ENCODE measurements at regions not wholly inside any gene's neighbourhood (a gene's known extent, or its start where the extent isn't known, plus 50 kb on each side); places are given as distances from the start of the nearest gene placed in this dataset.

DNA sequence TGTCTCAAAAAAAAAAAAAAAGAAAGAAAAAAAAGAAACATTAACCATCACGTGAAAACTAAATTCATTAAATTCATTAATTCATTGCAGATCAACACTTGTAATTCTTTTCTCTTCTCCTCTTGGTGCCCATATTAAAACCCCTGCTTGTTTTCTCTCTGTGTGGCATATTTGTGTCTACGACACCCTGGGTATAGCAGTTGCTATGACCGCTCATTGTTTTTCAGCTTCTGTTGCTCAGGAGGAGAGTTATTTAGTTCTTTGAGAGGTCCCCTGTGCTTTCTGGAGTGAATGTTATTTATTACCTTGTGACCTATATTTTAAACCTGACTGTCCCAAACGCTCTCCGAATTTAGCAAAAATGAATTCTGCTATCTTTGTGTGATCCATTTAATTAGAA lies 62.3 kb upstream of the CLMP start:
- WGBS (ENCODE audit: insufficient coverage, low coverage, low lambda C conversion rate, missing lambda C conversion rate), result 90% methylated on average over 5 of the region's 5 CpGs
- intact Hi-C loops (cut with DNase I), result no loop called here

DNA sequence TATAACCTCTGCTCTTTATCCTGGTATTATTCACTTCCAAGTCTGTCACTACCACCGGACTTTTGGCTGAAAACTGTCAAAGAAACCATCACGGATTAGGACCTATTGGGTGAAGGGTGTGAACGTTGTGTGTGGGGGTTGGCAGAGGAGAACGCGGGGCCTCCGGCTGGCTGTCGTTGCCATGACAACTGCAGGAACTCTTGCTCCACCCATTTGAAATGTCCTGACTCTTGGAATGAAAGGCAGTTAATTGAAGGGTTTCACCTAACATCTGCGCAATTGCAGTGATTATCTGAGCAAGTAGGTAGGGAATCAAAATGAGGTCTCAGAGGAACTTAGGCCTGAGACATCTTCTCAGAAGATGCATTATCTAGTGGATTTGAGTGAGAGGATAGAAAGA lies 60.9 kb upstream of the CLMP start:
- DNase-seq, result no peak
- Histone ChIP-seq H3K27ac (no peak overlapping the region), H3K36me3 (no peaks in the 10 kb centered on the region), H3K27me3 (no peaks in the 10 kb centered on the region), H3K4me1 (no peaks in the 10 kb centered on the region), H3K9me3 (no peaks in the 10 kb centered on the region), H3K4me3 (no peak overlapping the region)
- 59% methylated on average over 7 of the region's 8 CpGs for WGBS (ENCODE audit: insufficient coverage, low coverage, low lambda C conversion rate, missing lambda C conversion rate)
- TF ChIP-seq, protein P1, sequence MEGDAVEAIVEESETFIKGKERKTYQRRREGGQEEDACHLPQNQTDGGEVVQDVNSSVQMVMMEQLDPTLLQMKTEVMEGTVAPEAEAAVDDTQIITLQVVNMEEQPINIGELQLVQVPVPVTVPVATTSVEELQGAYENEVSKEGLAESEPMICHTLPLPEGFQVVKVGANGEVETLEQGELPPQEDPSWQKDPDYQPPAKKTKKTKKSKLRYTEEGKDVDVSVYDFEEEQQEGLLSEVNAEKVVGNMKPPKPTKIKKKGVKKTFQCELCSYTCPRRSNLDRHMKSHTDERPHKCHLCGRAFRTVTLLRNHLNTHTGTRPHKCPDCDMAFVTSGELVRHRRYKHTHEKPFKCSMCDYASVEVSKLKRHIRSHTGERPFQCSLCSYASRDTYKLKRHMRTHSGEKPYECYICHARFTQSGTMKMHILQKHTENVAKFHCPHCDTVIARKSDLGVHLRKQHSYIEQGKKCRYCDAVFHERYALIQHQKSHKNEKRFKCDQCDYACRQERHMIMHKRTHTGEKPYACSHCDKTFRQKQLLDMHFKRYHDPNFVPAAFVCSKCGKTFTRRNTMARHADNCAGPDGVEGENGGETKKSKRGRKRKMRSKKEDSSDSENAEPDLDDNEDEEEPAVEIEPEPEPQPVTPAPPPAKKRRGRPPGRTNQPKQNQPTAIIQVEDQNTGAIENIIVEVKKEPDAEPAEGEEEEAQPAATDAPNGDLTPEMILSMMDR (IDR thresholded peaks at IDR 0.05), result no peak
- TF ChIP-seq POLR2A (IDR thresholded peaks at IDR 0.05), result no peak
- intact Hi-C loops (cut with DNase I), result no loop called here
- ATAC-seq, result no peak

More for the DNA sequence above, 62.3 kb upstream of the CLMP start:
- no peak for DNase-seq
- Histone ChIP-seq H3K27me3 (no peaks in the 10 kb centered on the region), H3K27ac (no peak overlapping the region), H3K4me3 (no peak overlapping the region), H3K4me1 (no peaks in the 10 kb centered on the region), H3K9me3 (no peaks in the 10 kb centered on the region), H3K36me3 (no peaks in the 10 kb centered on the region)
- ATAC-seq, result no peak
- TF ChIP-seq, protein P1 (IDR thresholded peaks at IDR 0.05), result no peak
- no peak for TF ChIP-seq POLR2A (IDR thresholded peaks at IDR 0.05)

DNA sequence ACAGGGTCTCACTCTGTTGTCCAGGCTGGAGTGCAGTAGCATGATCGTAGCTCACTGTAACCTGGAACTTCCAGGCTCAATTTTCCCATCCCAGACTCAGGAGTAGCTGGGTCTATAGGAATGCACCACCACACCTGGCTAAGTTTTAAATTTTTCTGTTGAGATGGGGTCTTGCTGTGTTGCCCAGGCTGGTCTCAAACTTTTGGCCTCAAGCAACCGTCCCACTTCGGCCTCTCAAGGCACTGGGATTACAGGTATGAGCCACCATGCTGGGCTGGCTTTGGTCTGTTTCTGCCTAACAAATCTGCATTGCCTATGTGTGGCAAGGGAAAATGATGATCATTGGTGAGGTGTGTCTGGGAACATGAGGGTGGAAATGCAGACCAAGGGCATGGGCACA lies 59.3 kb upstream of the CLMP start:
- no peak for ATAC-seq
- Histone ChIP-seq H3K9me3 (no peaks in the 10 kb centered on the region), H3K4me1 (no peaks in the 10 kb centered on the region), H3K27me3 (no peaks in the 10 kb centered on the region), H3K4me3 (no peak overlapping the region), H3K27ac (no peak overlapping the region), H3K36me3 (no peaks in the 10 kb centered on the region)
- intact Hi-C loops (cut with DNase I), result no loop called here
- TF ChIP-seq, protein P1 (IDR thresholded peaks at IDR 0.05), result no peak
- no peak for TF ChIP-seq POLR2A (IDR thresholded peaks at IDR 0.05)
- WGBS (ENCODE audit: insufficient coverage, low coverage, low lambda C conversion rate, missing lambda C conversion rate), result 78% methylated on average over 1 of the region's 3 CpGs
- no peak for DNase-seq

DNA sequence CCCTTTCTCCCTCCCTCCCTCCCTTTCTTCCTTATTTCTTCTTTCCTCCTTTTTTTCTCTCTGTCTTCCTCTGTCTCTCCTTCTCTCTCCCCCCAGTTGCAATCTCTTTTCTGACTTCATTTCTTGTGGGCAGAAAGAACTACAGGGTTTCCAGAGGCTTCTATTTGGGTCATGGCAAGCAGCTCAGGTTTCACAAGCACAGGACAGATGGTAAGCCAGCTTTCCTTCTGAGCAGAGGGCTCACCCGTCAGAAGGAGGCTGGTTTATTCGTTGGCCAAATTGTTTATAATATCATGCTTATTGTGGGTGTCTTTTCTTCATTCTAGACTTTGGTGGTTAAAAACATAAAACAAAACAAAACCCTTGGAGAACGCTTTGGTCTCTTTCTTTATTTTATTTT lies 58.9 kb upstream of the CLMP start:
- H3K36me3 ChIP-seq, result no peaks in the 10 kb centered on the region
- no peaks in the 10 kb centered on the region for H3K4me1 ChIP-seq
- DNase-seq (no peak), ATAC-seq (no peak)
- 51% methylated on average over 3 of the region's 3 CpGs for WGBS (ENCODE audit: insufficient coverage, low coverage, low lambda C conversion rate, missing lambda C conversion rate)
- H3K27ac ChIP-seq, result no peak overlapping the region
- intact Hi-C loops (cut with DNase I), result no loop called here
- no peaks in the 10 kb centered on the region for H3K9me3 ChIP-seq
- no peak for TF ChIP-seq POLR2A (IDR thresholded peaks at IDR 0.05)
- TF ChIP-seq, protein P1 (IDR thresholded peaks at IDR 0.05), result no peak
- H3K27me3 ChIP-seq, result no peaks in the 10 kb centered on the region
- H3K4me3 ChIP-seq, result no peak overlapping the region

DNA sequence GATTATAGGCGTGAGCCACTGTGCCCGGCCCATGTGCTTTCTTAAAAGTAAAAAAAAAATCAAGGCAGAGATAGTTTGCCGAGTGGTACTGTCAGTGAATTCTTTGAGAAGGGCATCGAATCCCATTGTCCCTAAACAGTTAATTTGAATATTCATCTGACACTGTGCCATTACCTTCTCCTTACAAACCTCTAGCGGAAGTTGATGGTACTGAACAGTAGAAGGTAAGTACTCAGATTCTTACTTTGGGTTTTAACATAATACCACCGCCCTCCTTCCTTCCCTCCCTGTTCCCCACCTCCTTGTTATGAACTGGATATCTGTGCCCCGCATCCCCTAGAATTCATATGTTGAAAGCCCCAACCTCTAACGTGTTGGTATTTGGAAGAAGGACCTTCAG lies 58.2 kb upstream of the CLMP start:
- H3K27ac ChIP-seq, result no peak overlapping the region
- ATAC-seq (no peak), DNase-seq (no peak)
- no peaks in the 10 kb centered on the region for H3K27me3 ChIP-seq
- no peaks in the 10 kb centered on the region for H3K36me3 ChIP-seq
- H3K4me1 ChIP-seq, result no peaks in the 10 kb centered on the region
- H3K4me3 ChIP-seq, result no peak overlapping the region
- no peaks in the 10 kb centered on the region for H3K9me3 ChIP-seq
- intact Hi-C loops (cut with DNase I), result no loop called here
- WGBS (ENCODE audit: insufficient coverage, low coverage, low lambda C conversion rate, missing lambda C conversion rate), result 71% methylated on average over 8 of the region's 8 CpGs
- TF ChIP-seq POLR2A (IDR thresholded peaks at IDR 0.05), result no peak
- TF ChIP-seq, protein P1 (IDR thresholded peaks at IDR 0.05), result no peak
